ENCODE measurements at regions not wholly inside any gene's neighbourhood (a gene's known extent, or its start where the extent isn't known, plus 50 kb on each side); places are given as distances from the start of the nearest gene placed in this dataset.
"Not testable (repeated sequence)": the region's sequence is repeated elsewhere in the genome, so short reads cannot be mapped to it uniquely, and the experiment has no call there.

DNA sequence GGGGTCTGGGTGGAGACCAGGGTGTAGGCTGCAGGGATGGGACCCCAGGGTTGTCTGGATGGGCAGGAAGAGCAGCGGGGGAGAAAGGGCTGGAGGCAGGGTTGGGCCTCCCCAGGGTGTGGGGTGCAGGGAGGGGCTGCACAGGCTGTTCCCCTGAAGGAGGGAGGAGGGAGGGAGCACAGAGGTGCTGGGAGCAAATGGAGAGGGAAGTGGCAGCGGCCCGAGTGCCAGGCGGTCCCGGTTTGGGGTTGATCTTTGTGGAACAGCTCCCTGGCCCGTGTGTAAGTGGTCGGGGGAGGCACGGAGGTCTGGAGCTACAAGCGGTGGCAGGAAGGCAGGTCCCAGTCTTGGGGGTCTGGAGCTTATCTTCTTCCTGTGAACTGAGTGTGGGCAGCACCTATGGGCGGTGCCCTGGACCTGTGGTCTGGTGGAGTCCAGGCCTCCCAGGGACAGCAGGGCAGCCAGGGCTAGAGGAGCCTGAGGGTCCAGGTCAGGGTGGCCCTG, 391.6 kb downstream of the TMEM121 start:
- TF ChIP-seq, protein P1, sequence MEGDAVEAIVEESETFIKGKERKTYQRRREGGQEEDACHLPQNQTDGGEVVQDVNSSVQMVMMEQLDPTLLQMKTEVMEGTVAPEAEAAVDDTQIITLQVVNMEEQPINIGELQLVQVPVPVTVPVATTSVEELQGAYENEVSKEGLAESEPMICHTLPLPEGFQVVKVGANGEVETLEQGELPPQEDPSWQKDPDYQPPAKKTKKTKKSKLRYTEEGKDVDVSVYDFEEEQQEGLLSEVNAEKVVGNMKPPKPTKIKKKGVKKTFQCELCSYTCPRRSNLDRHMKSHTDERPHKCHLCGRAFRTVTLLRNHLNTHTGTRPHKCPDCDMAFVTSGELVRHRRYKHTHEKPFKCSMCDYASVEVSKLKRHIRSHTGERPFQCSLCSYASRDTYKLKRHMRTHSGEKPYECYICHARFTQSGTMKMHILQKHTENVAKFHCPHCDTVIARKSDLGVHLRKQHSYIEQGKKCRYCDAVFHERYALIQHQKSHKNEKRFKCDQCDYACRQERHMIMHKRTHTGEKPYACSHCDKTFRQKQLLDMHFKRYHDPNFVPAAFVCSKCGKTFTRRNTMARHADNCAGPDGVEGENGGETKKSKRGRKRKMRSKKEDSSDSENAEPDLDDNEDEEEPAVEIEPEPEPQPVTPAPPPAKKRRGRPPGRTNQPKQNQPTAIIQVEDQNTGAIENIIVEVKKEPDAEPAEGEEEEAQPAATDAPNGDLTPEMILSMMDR (IDR thresholded peaks at IDR 0.05) = no peak
- no peak for TF ChIP-seq POLR2A (IDR thresholded peaks at IDR 0.05)
- no peak for DNase-seq
- WGBS, 4 donors = 71 to 77% (median 76%) methylated on average over 8 to 10 of the region's 10 CpGs

DNA sequence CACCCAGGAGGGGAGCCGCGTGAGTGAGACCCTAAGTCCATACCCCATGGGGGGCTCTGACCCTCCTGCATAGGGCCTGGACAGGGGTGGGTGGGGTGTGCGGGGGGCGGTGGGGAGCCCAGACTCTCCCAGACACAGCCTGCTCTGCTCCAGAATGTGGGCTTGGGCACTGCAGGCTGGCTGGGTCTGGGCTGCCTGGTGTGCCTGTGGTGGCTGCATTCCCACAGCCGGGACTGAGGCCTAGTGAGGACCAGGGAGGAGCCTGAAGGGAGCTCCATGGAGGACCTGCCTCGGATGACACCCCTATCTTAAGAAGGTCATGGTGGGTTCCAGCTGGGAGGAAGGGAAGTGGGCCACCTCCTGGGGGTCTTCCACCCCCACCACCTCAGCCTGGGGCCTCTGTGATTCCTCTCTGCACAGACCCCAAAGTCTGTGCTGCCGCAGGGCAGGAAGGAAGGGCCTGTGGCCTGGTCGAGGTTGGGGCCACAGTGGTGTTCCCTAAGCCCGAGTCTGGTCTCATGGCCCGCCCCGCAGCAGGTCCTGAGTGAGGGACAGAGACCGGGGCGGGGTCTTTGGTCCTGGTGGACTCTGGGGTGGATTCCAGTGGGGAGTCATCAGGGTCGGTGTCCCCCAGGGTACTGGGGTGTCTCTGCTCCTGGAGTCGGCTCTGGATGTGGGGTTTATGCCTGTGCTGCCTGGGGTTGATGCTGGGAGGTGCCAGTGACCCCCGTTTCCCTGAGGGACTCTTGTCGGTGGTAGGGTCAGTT, 392.3 kb downstream of the TMEM121 start:
- H3K27me3 ChIP-seq = no peaks in the 10 kb centered on the region
- H3K36me3 ChIP-seq (replicated peaks in 1 of 2) = no peaks in the 10 kb centered on the region
- TF ChIP-seq POLR2A (IDR thresholded peaks at IDR 0.05) = no peak
- TF ChIP-seq, protein P1 (IDR thresholded peaks at IDR 0.05) = no peak
- no peak for DNase-seq
- no peaks in the 10 kb centered on the region for H3K9me3 ChIP-seq (replicated peaks in 1 of 3)
- no peak overlapping the region for H3K4me3 ChIP-seq
- H3K4me1 ChIP-seq (replicated peaks in 1 of 2) = no peaks in the 10 kb centered on the region
- intact Hi-C loops (cut with DNase I) = no loop called here
- WGBS, 4 donors = 62 to 80% (median 77%) methylated on average over 3 to 17 of the region's 17 CpGs
- H3K27ac ChIP-seq = no peak overlapping the region

More for the DNA sequence above, 391.6 kb downstream of the TMEM121 start:
- H3K9me3 ChIP-seq (replicated peaks in 1 of 3) = no peaks in the 10 kb centered on the region
- H3K4me3 ChIP-seq = no peak overlapping the region
- intact Hi-C loops (cut with DNase I) = no loop called here
- no peaks in the 10 kb centered on the region for H3K27me3 ChIP-seq
- H3K36me3 ChIP-seq (replicated peaks in 1 of 2) = no peaks in the 10 kb centered on the region
- no peak overlapping the region for H3K27ac ChIP-seq
- H3K4me1 ChIP-seq (replicated peaks in 1 of 2) = no peaks in the 10 kb centered on the region

DNA sequence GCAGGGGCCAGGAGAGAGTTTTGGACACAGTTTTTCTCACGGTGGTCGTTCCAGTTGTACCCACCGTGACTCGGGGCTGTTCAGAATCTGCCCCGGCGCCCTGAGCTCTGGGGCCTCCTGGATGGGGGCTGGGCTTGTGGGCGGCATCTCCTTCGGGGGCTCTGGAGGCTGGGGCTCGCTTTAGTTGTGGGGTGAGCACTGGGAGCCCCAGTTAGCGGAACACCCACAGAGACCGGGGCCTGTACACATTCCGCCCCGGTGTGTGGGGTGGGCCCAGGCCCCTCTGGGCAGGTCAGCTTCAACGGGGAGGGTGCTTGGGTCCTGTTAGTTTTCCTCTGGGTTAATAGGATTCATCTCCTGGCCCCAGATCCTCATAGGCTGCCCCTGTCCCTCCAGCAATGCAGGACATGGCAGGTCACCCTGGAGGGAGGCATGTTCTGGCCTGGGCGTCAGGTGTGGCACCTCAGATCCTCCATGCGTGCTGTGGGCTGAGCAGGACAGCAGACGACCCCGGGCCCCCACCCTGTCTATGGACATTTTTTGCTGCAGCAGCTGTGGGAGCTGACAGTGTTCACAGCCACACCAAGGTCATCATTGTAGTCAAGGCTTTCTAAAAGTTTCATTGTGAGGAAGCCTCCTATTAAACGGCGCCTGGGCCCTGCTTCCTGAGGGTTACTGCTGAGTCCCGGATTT, 393.2 kb downstream of the TMEM121 start:
- no peaks in the 10 kb centered on the region for H3K27me3 ChIP-seq
- TF ChIP-seq, protein P1 (IDR thresholded peaks at IDR 0.05) = no peak
- no peak for TF ChIP-seq POLR2A (IDR thresholded peaks at IDR 0.05)
- 78 to 86% (median 81%) methylated on average over 8 to 21 of the region's 21 CpGs for WGBS, 4 donors
- intact Hi-C loops (cut with DNase I) = no loop called here
- H3K36me3 ChIP-seq (replicated peaks in 1 of 2) = no peaks in the 10 kb centered on the region
- H3K27ac ChIP-seq = no peak overlapping the region
- no peak overlapping the region for H3K4me3 ChIP-seq
- H3K9me3 ChIP-seq (replicated peaks in 1 of 3) = peaks cover 0 to 6% (median 0%) of the 10 kb centered on the region in 3 donors
- DNase-seq = no peak
- no peaks in the 10 kb centered on the region for H3K4me1 ChIP-seq (replicated peaks in 1 of 2)

DNA sequence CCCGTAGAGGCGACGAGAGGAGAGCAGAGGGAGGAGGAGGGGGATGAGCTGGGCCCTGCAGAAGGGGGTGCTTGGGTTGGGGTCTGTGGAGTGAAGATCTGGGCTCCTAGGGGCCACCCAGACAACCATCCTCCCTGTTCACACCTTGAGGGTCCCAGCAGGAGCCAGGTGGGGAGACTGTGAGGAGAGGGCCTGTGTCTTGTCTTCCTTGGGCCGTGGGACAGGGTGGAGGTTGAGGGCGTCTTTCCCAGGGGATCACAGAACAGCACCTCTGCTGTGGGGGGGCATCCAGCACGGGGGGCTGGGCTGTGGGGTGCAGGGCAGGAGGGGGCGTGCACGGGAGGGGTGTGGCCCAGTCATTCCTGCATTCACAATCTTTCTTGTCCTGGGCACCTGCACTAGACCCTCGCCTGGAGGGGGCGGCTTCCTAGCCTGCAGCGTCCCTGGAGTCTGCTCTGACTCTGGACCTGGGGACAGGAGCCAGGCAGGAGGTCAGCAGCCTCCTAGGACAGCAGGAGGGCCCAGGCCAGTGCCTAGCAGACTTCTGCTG, 393.8 kb downstream of the TMEM121 start:
- H3K4me1 ChIP-seq (replicated peaks in 1 of 2); H3K36me3 ChIP-seq (replicated peaks in 1 of 2); DNase-seq; intact Hi-C loops (cut with DNase I); H3K4me3 ChIP-seq; H3K9me3 ChIP-seq (replicated peaks in 1 of 3); H3K27me3 ChIP-seq; H3K27ac ChIP-seq: not testable (repeated sequence)
- 65 to 81% (median 70%) methylated on average over 5 to 11 of the region's 11 CpGs for WGBS, 4 donors

DNA sequence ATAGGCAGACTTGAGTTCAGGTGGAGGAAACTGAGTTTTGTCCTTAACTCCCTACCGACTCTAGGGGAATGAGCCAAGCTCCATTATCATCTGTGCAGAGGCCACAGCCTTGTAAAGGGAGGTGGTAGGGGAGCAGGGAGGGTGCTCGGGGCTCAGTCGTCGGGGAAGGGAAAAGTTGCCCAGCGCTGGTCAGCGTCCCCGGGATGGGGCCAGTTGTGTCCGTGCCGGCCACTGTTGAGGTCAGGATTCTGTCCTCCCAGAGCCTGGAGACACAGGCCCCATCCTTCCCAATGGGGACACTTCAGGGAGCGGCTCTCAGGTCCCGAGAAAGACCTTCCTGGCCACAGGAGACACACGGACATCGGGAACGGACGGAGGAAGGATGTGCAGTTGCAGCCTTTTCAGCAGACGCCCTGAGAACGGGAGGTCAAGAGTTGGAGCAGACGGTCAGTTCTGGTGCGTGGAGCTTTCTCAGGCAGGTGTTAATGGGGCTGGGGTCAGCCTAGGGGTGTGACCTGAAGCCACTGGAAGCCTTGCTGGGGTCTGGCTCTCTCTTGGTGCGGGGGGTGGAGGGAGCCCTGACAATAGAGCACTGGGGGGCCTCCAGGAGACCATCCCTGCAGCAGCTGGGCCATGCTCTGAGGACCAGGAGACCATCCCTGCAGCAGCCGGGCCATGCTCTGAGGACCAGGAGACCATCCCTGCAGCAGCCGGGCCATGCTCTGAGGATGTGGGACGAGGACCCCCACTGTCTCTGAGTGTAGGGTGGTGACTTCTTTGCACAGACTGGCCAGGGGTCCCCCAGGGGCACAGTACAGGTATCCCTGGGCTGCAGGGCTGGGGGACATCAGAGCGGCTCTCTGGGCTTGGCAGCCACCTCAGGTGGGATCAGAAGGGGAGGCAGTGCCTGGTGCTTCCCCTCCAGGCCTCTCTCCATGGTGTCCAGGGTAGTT, 394.7 kb downstream of the TMEM121 start:
- H3K4me3 ChIP-seq; H3K36me3 ChIP-seq (replicated peaks in 1 of 2); H3K9me3 ChIP-seq (replicated peaks in 1 of 3); H3K27ac ChIP-seq; H3K27me3 ChIP-seq; H3K4me1 ChIP-seq (replicated peaks in 1 of 2); intact Hi-C loops (cut with DNase I): not testable (repeated sequence)
- WGBS, 4 donors = 82 to 88% (median 87%) methylated on average over 18 to 24 of the region's 24 CpGs
- DNase-seq = peak in 1 of 7 donors; percentile 0

DNA sequence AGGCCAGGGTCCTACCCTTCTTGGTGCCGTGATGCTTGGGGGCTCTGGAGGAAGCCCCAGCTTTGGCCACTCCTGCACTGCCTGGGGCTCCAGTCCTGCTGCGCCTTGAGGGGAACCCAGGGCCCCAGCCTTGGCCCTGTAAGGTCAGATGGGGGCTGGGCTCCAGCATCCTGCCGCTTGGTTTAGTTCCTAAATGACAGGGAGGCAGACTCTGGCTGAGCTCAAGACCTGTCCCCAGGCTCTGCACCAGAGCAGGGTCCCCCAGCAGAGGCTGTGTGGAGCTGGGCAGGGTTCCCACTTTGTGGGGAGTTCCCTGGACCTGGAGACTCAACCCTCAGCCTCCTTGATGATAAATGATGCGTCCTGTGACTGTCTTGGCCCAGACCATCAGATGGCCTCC, 395.4 kb downstream of the TMEM121 start:
- H3K36me3 ChIP-seq (replicated peaks in 1 of 2); H3K27ac ChIP-seq; H3K4me3 ChIP-seq; H3K4me1 ChIP-seq (replicated peaks in 1 of 2); intact Hi-C loops (cut with DNase I); H3K9me3 ChIP-seq (replicated peaks in 1 of 3); H3K27me3 ChIP-seq: not testable (repeated sequence)
- 33 to 80% (median 75%) methylated on average over 1 to 4 of the region's 4 CpGs for WGBS, 4 donors
- peak in 1 of 7 donors; percentile 0 for DNase-seq
